ENCODE measurements at regions not wholly inside any gene's neighbourhood (a gene's known extent, or its start where the extent isn't known, plus 50 kb on each side); places are given as distances from the start of the nearest gene placed in this dataset.

- peaks cover 0 to 2% (median 0%) of the 10 kb centered on the region in 4 experiments; a peak in 2 of 7 replicates for H3K27me3 ChIP-seq (replicated peaks in 1 of 4; ENCODE audit: control insufficient read depth in 3 of 4, extremely low read depth in 1 of 4, insufficient read depth in 3 of 4, low read length in 3 of 4)
- no peak overlapping the region for H3K27ac ChIP-seq (ENCODE audit: low read depth, low read length)
- H2BK12ac ChIP-seq (ENCODE audit: low read depth, low read length), result no peak overlapping the region
- no peak overlapping the region for H2BK20ac ChIP-seq (ENCODE audit: low read length)
- WGBS, 2 experiments (ENCODE audit: extremely low coverage in 1 of 2, insufficient coverage in 1 of 2, insufficient read length in 1 of 2, insufficient replicate concordance in 2 of 2, low coverage in 1 of 2, low lambda C conversion rate in 2 of 2, missing lambda C conversion rate in 1 of 2), result 31% methylated on average over 5 of the region's 5 CpGs; no CpG with 5 or more reads in 1 of the 2 experiments
- FAIRE-seq (peak; percentile 66), DNase-seq (ENCODE audit: low read depth in 1 of 2, low spot score in 2 of 2) (peak in 1 of 2 experiments; percentile 7)
- H3K4me2 ChIP-seq (ENCODE audit: insufficient read depth in 1 of 2, low read depth in 2 of 2, low read length in 2 of 2), result peak overlapping the region in 1 of 2 experiments; percentile 25; a peak in 1 of 4 replicates
- no peaks in the 10 kb centered on the region for H3K4me1 ChIP-seq (replicated peaks in 1 of 4; ENCODE audit: control insufficient read depth in 3 of 4, insufficient read depth in 4 of 4, low read length in 3 of 4)
- H3K23ac ChIP-seq (ENCODE audit: insufficient read length), result no peak overlapping the region
- H3K79me2 ChIP-seq (ENCODE audit: control insufficient read depth in 1 of 2, insufficient read depth in 2 of 2, low read length in 2 of 2), result no peaks in the 10 kb centered on the region
- H2AK5ac ChIP-seq (ENCODE audit: low read depth, low read length), result no peak overlapping the region
- H2BK120ac ChIP-seq (replicated peaks; ENCODE audit: low read depth, low read length), result no peak overlapping the region
- no peak overlapping the region for H3K14ac ChIP-seq (ENCODE audit: insufficient read length)
- no peak overlapping the region for H3K4ac ChIP-seq (replicated peaks; ENCODE audit: insufficient read length, low read depth, low read length)
- peaks cover 0 to 3% of the 10 kb centered on the region in 2 experiments; a peak in 1 of 4 replicates for H3K9me3 ChIP-seq (ENCODE audit: insufficient read depth in 2 of 2, low read depth in 1 of 2, low read length in 1 of 2)
- H2AFZ ChIP-seq (ENCODE audit: low read length), result 0 out of 2 replicates have a peak overlapping the region, but pooled peaks have one; percentile 2
- no peak overlapping the region for H4K8ac ChIP-seq (ENCODE audit: extremely low read depth, insufficient read depth, low read length)
- no peak overlapping the region for H4K5ac ChIP-seq (ENCODE audit: insufficient read length, low read depth, low read length)
- no peak overlapping the region for H3K18ac ChIP-seq (ENCODE audit: extremely low read depth, low read length)
- no peaks in the 10 kb centered on the region for H3K79me1 ChIP-seq (ENCODE audit: low read depth, low read length)
- no peak overlapping the region for H2BK5ac ChIP-seq (ENCODE audit: low read depth, low read length)
- H3K23me2 ChIP-seq (ENCODE audit: low read depth, low read length), result no peaks in the 10 kb centered on the region
- ChIA-PET POLR2A (ENCODE audit: partially characterized antibody) (no interaction called here), CTCF (ENCODE audit: partially characterized antibody) (interaction anchor here (1.0 kb wide), 1 partner anchor 14 kb away, joined by 3 read pairs; no protein-coding TSS in a partner anchor)
- H4K91ac ChIP-seq (replicated peaks; ENCODE audit: insufficient read length, low read length), result no peak overlapping the region
- H3K36me3 ChIP-seq (ENCODE audit: control insufficient read depth in 2 of 4, insufficient read depth in 4 of 4, low read length in 3 of 4), result no peaks in the 10 kb centered on the region
- TF ChIP-seq RAD21 (IDR thresholded peaks at IDR 0.05 in 1 of 2, conservative IDR thresholded peaks at IDR 0.05 in 1 of 2; ENCODE audit: low read depth in 2 of 2, low read length in 2 of 2) (0 out of 4 replicates have a peak, but pooled peaks of 1 of the 2 experiments have one; percentile 16), BACH1 (IDR thresholded peaks at IDR 0.05; ENCODE audit: low read length) (no peak), SAP30 (IDR thresholded peaks at IDR 0.05; ENCODE audit: insufficient read depth, insufficient replicate concordance, low read length) (no peak), SP2 (IDR thresholded peaks at IDR 0.05; ENCODE audit: low read length) (no peak), YY1 (IDR thresholded peaks at IDR 0.05; ENCODE audit: low read depth, low read length) (0 out of 2 replicates have a peak, but pooled peaks have one; percentile 55), SP4 (IDR thresholded peaks at IDR 0.05; ENCODE audit: low read length) (no peak), HDAC2 (IDR thresholded peaks at IDR 0.05; ENCODE audit: borderline replicate concordance in 1 of 2, low read depth in 2 of 2, low read length in 2 of 2) (0 out of 4 replicates have a peak, but pooled peaks of 1 of the 2 experiments have one; percentile 37), RFX5 (IDR thresholded peaks at IDR 0.05; ENCODE audit: borderline replicate concordance, low read depth, low read length) (no peak)
- H3K4me3 ChIP-seq (ENCODE audit: extremely low read depth in 1 of 4, insufficient read depth in 2 of 4, low read depth in 3 of 4, low read length in 4 of 4), result peak overlapping the region in 1 of 4 experiments; percentile 24; a peak in 1 of 8 replicates
- no peaks in the 10 kb centered on the region for H4K20me1 ChIP-seq (replicated peaks in 1 of 2; ENCODE audit: control insufficient read depth in 1 of 2, insufficient read depth in 2 of 2, low read length in 2 of 2)
- no peak overlapping the region for H3K9ac ChIP-seq (replicated peaks in 1 of 4; ENCODE audit: extremely low read depth in 1 of 4, low read depth in 3 of 4, low read length in 3 of 4)
- H2BK15ac ChIP-seq (ENCODE audit: low read length), result no peak overlapping the region
- H3K56ac ChIP-seq (replicated peaks; ENCODE audit: insufficient read length, low read depth, low read length), result no peak overlapping the region
Observed at GRCh38 chr7:51590746-51591145, 274.1 kb upstream of the COBL start.

Measured in H1 (cell line).